ENCODE measurements at regions not wholly inside any gene's neighbourhood (a gene's known extent, or its start where the extent isn't known, plus 50 kb on each side); places are given as distances from the start of the nearest gene placed in this dataset.
A peak's percentile ranks its signal among the peaks of the same experiment; 100 is the strongest.

DNA sequence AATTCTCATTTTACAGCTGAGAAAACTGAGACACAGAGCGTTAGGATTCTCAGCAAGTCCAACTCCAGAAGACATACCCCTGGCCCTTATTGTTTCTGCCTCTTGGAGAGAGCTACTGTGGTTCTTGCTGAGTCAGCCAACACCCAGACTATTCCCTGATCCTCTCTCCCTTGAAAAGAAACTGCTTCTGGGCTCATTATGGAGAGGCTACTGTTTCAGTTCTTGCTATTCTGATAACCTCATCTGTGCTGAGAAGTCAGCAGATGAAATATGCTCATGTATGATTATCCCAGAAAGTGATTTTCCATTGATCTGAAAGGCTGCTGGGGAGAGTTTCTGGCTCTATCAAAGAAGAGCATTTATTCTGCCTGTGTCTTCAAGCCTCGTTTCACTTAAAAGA is 455.6 kb upstream of the COBL start:
- H3K9me3 ChIP-seq = no peaks in the 10 kb centered on the region
- DNase-seq (no peak), ATAC-seq (no peak)
- no peak overlapping the region for H3K4me3 ChIP-seq
- intact Hi-C loops (cut with DNase I, micrococcal nuclease) = no loop called here
- no peak for TF ChIP-seq CTCF (IDR thresholded peaks at IDR 0.05)
- no peaks in the 10 kb centered on the region for H3K36me3 ChIP-seq (ENCODE audit: low read depth)
- H3K4me1 ChIP-seq (ENCODE audit: low read depth) = no peaks in the 10 kb centered on the region

DNA sequence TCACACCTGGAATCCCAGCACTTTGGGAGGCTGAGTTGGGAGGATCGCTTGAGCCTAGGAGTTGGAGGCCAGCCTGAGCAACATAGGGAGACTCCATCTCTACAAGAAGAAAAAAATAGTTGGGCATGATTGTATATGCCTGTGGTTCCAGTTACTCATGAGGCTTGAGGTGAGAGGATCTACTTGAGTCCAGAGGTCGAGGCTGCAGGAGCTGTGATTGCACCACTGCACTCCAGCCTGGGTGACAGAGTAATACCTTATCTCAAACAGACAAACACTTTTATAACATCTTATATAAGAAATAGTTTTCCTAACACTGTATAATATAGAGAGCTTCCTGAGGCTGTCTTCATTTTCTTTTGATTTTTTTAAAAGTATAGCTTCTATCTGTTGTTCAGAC is 448.4 kb upstream of the COBL start:
- intact Hi-C loops (cut with DNase I, micrococcal nuclease) = no loop called here
- Histone ChIP-seq H3K36me3 (ENCODE audit: low read depth) (no peaks in the 10 kb centered on the region), H3K4me3 (no peak overlapping the region), H3K9me3 (no peaks in the 10 kb centered on the region), H3K4me1 (ENCODE audit: low read depth) (no peaks in the 10 kb centered on the region)
- ATAC-seq = peak; percentile 64
- no peak for TF ChIP-seq CTCF (IDR thresholded peaks at IDR 0.05)
- DNase-seq = peak in 2 of 3 donors; percentile 15 to 27

DNA sequence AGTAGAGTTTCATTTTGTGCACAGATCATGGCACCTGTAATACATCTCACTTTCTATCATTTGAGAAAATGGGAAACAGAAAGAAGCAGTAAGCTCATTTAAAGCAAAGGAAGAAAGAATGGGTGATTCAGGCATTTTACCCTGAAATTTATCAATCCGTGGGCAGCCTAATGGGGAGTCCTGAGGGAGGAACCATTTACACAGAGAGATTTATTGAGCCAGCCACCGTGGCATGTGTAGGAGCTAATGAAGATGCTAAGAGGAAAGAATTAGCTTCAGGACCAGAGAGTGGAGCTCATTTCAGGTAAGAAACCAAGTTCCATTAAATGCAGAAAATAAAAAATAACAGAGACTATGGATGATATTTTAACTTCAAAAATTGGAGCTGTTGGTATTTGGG is 443.4 kb upstream of the COBL start:
- Histone ChIP-seq H3K9me3 (no peaks in the 10 kb centered on the region), H3K4me1 (ENCODE audit: low read depth) (no peaks in the 10 kb centered on the region), H3K36me3 (ENCODE audit: low read depth) (no peaks in the 10 kb centered on the region), H3K4me3 (no peak overlapping the region)
- TF ChIP-seq CTCF (IDR thresholded peaks at IDR 0.05) = no peak
- ATAC-seq (no peak), DNase-seq (no peak)
- intact Hi-C loops (cut with DNase I, micrococcal nuclease) = no loop called here

DNA sequence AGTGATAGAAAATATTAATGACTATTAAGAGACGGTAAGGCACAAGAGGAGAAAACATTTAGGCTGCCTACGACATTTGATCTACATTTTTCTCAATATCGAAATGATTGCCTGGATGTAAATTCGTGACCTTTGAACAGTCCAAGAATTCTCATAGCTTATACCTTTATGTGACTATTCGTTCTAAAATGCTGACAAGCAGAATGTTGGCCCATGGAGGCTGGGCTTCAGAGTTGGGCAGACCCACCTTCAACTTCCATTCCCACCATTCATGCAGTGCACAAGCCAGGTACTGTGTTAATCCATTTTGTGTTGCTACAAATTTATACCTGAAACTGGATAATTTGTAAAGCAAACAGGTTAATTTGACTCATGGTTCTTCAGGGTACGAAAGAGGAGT is 441.4 kb upstream of the COBL start:
- intact Hi-C loops (cut with DNase I, micrococcal nuclease) = no loop called here
- ATAC-seq = no peak

DNA sequence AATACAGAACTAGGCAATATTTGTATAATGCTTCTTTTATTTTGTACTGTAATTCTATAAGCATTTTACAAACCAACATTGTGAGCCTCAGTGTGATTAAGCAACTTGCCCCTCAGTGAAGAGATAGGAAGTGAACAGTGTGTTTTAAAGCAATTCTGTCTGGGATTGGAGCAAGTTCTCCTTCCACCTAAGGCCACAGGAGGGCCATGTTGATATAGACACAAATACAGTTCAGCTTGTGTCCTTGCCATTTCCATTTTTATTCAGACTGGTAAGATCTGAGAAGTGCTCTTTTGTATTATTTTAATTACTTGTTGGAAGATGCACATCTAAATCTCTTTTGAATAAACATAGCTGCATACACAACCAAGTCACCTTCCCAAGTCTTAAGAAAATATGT is 416.3 kb upstream of the COBL start:
- Histone ChIP-seq H3K9me3 (peaks cover 8% of the 10 kb centered on the region), H3K4me3 (no peak overlapping the region), H3K4me1 (ENCODE audit: low read depth) (no peaks in the 10 kb centered on the region), H3K36me3 (ENCODE audit: low read depth) (no peaks in the 10 kb centered on the region)
- intact Hi-C loops (cut with DNase I, micrococcal nuclease) = no loop called here
- ATAC-seq (no peak), DNase-seq (no peak)
- TF ChIP-seq CTCF (IDR thresholded peaks at IDR 0.05) = no peak

More for the DNA sequence above, 441.4 kb upstream of the COBL start:
- no peak for TF ChIP-seq CTCF (IDR thresholded peaks at IDR 0.05)
- DNase-seq = no peak
- Histone ChIP-seq H3K36me3 (ENCODE audit: low read depth) (no peaks in the 10 kb centered on the region), H3K4me3 (no peak overlapping the region), H3K4me1 (ENCODE audit: low read depth) (no peaks in the 10 kb centered on the region), H3K9me3 (no peaks in the 10 kb centered on the region)

DNA sequence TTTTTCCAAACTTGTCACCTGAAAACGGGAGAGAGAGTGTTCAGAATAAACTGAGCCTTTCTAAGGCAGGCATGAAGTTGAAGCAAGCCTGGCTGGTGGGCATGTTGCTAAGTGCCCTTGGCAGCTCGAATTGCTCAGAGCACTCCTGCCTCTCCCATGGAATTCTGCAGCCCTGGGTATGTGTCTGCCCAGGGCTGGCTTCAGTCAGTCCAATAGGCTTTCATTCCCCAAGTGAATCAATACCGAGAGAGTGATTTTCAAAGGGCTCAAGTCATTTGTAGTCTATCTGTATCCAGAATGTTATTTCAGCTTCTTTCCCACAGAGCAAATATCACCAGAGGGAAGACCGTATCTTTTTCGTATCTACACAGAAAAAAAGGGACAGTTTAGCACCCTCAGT is 415.5 kb upstream of the COBL start:
- Histone ChIP-seq H3K36me3 (ENCODE audit: low read depth) (no peaks in the 10 kb centered on the region), H3K4me1 (ENCODE audit: low read depth) (no peaks in the 10 kb centered on the region), H3K9me3 (peaks cover 8% of the 10 kb centered on the region), H3K4me3 (no peak overlapping the region)
- no peak for ATAC-seq
- intact Hi-C loops (cut with DNase I, micrococcal nuclease) = no loop called here
- TF ChIP-seq CTCF (IDR thresholded peaks at IDR 0.05) = no peak
- no peak for DNase-seq
